GM12875 (cell line): ENCODE measurements at regions not wholly inside any gene's neighbourhood (a gene's known extent, or its start where the extent isn't known, plus 50 kb on each side); places are given as distances from the start of the nearest gene placed in this dataset.

Experiments used
- H3K4me3 ChIP-seq: one replicate; pipeline ENCODE4 v1.5.1; 2011; ENCODE audit warnings: low read depth, low read length, control low read depth
- CTCF ChIP-seq: IDR thresholded peaks from 2 replicates; pipeline ENCODE4 v1.5.1; 2011; ENCODE audit warnings: low read depth, mild to moderate bottlenecking, control low read depth, inconsistent platforms, low read length, moderate library complexity, borderline replicate concordance; ENCODE audit not compliant: insufficient read depth

GRCh38 chr5:179486596-179487051 lies 63.7 kb upstream of the RUFY1 start:
- TF ChIP-seq CTCF, result no peak
- H3K4me3 ChIP-seq, result no peak overlapping the region

GRCh38 chr5:179485845-179486575 lies 64.3 kb upstream of the RUFY1 start:
- TF ChIP-seq CTCF, result no peak
- no peak overlapping the region for H3K4me3 ChIP-seq

GRCh38 chr5:179484761-179485160 lies 65.6 kb upstream of the RUFY1 start:
- no peak overlapping the region for H3K4me3 ChIP-seq
- no peak for TF ChIP-seq CTCF

DNA sequence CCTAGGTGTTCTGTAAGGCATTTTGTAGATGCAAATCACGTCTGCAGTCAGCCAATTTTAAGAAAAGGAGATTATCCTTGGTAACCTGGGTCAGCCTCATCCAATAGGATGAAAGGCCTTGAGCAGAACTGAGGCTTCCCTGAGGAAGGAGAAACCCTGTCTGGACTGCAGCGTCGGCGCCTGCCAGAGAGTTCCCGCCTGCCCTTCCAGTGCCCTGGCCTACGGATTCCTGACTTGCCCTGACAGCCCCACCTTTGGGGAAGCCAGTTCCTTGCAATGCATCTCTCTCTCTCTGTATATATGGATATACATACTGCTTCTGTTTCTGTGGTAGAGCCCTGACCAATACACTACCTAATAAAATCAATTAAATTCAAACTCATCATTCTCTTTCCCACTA lies 66.2 kb upstream of the RUFY1 start:
- no peak overlapping the region for H3K4me3 ChIP-seq
- no peak for TF ChIP-seq CTCF

GRCh38 chr5:179478624-179479023 lies 71.7 kb upstream of the RUFY1 start:
- H3K4me3 ChIP-seq, result no peak overlapping the region
- TF ChIP-seq CTCF, result no peak

GRCh38 chr5:179475208-179475751 lies 75.1 kb upstream of the RUFY1 start:
- TF ChIP-seq CTCF, result no peak
- H3K4me3 ChIP-seq, result no peak overlapping the region

- H3K4me3 ChIP-seq, result no peak overlapping the region
- TF ChIP-seq CTCF, result no peak
Observed at GRCh38 chr5:179472641-179473040, 77.7 kb upstream of the RUFY1 start.
